GM19239 (cell line): ENCODE measurements at regions not wholly inside any gene's neighbourhood (a gene's known extent, or its start where the extent isn't known, plus 50 kb on each side); places are given as distances from the start of the nearest gene placed in this dataset.
"Not testable (repeated sequence)": the region's sequence is repeated elsewhere in the genome, so short reads cannot be mapped to it uniquely, and the experiment has no call there.

Experiments
- DNase-seq: peaks from one replicate; pipeline ENCODE4 v3.0.0; 2011; ENCODE audit warnings: low spot score; ENCODE audit not compliant: insufficient read length
- FAIRE-seq: peaks from 2 replicates; lab custom pipeline; 2011; peaks lifted over from hg19 to GRCh38; lab: Jason Lieb, UNC

- DNase-seq (no peak), FAIRE-seq (no peak)
These were observed 893.2 kb downstream of the BRD1 start for GRCh38 chr22:48934446-48934845.

DNA sequence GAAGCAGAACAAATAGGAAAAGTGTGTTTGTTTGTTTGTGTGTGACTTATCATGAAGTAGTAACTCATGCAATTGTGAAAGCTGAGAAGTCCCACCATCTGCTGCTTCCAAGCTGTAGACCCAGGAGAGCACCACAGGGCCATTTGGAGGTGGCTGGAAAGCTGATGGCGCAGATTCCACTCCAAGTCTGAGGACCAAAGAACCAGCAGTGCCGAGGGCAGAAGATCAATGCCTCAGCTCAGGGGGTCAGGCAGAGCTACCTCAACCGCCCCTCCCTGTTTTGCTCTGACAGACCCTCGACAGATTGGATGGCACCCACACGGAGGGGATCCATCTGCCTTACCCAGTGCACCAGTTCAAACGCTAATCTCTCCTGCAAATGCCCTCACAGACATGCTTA, 896.2 kb downstream of the BRD1 start:
- FAIRE-seq: no peak

GRCh38 chr22:48929276-48929790, 898.3 kb downstream of the BRD1 start:
- FAIRE-seq: no peak
- no peak for DNase-seq

More for the DNA sequence above, 896.2 kb downstream of the BRD1 start:
- DNase-seq: no peak

GRCh38 chr22:48927591-48927990, 900.1 kb downstream of the BRD1 start:
- FAIRE-seq (no peak), DNase-seq (no peak)

- DNase-seq (no peak), FAIRE-seq (no peak)
These were observed 901.0 kb downstream of the BRD1 start for GRCh38 chr22:48926643-48927042.

GRCh38 chr22:48926136-48926535, 901.5 kb downstream of the BRD1 start:
- DNase-seq: no peak
- FAIRE-seq: no peak

GRCh38 chr22:48925450-48925849, 902.2 kb downstream of the BRD1 start:
- no peak for FAIRE-seq

GRCh38 chr22:48923996-48924395, 903.7 kb downstream of the BRD1 start:
- DNase-seq (no peak), FAIRE-seq (no peak)

More at GRCh38 chr22:48925450-48925849, 902.2 kb downstream of the BRD1 start:
- DNase-seq: no peak

DNA sequence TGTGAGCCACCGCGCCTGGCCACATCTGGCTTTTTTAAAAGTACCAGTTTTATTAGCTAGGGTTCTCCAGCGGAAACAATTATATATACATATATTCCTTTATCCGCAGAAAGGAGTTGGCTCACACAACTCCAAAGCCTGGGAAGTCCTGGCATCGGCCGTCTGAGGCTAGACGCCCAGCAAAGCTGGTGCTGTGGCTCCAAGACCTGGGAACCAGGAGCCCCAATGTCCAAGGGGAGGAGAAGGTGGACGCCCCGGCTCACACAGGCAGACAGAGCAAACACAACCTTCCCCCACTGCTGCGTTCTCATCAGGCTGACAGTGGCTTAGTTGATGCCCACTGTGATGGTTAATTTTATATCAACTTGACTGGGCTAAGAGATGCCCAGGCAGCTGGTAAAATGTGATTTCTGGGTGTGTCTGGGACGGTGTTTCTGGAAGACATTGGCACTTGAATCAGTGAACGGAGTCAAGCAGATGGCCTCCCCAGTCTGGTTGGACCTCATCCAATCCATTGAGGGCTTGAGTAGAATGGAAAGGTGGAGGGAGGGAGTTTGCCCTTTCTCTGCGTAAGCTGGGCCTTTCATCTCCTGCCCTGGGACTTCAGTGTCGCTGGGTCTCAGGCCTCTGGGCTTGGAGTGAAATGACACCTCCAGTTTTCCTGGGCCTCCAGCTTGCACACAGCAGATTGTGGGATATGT, 904.4 kb downstream of the BRD1 start:
- no peak for DNase-seq

GRCh38 chr22:48921411-48921903, 906.2 kb downstream of the BRD1 start:
- FAIRE-seq: no peak
- no peak for DNase-seq

More for the DNA sequence above, 904.4 kb downstream of the BRD1 start:
- FAIRE-seq: no peak

- DNase-seq: no peak
- FAIRE-seq: no peak
These were observed 906.9 kb downstream of the BRD1 start for GRCh38 chr22:48920776-48921241.

DNA sequence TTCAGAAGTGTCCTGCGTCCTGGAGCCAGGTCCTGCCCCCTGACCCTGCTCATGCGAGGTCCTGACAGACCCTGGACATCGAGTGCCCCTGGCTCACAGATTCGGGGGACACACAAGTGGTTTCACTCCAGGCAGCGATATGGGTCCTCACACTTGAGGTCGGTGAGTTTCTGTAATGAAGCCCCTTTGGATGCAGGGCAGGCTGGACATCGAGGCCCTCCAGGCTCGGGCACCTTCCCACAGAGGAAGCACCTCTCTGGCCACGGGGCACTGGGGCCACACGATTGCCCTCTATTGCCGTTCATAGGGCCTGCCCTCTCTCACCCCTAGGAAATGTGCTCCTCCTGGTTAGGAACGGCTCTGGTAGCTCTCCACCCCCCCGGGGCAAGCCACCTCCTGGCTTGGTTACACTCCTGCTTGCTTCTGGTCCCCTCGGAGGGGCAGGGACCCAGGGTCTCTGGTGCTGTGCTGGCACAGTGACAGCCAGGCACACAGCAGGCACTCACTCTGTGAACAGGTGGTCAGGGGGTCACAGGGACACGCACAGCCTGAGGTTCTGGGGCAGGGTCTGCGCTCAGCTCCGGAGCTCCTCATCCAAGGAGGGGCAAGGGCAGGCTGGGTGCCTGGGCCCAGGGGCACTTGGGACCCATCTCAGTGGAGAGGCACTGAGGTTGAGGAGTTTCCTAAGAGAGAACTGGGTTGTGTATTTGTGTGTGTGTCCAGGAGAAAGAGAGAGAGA, 907.7 kb downstream of the BRD1 start:
- no peak for DNase-seq
- FAIRE-seq: no peak

DNA sequence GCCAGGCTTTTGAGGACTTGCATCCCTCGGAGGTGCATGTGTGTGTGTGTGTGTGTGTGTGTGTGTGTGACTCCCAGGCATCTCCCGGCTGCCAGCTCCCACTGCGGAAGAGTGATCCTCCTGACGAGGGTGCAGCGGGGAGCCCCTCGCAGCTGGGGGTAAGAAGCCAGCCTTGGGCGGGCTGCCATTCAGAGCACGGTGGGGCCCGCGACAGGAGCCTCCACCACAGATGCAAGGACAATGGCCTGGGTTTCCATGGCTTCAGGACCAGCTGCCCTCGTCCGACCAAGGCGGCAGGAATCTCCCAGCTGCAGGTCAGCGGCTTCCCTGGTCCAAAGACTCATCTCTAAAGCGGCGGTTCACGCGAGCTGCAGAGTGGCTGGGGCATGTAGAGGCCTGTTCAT, 908.5 kb downstream of the BRD1 start:
- no peak for DNase-seq
- no peak for FAIRE-seq

DNA sequence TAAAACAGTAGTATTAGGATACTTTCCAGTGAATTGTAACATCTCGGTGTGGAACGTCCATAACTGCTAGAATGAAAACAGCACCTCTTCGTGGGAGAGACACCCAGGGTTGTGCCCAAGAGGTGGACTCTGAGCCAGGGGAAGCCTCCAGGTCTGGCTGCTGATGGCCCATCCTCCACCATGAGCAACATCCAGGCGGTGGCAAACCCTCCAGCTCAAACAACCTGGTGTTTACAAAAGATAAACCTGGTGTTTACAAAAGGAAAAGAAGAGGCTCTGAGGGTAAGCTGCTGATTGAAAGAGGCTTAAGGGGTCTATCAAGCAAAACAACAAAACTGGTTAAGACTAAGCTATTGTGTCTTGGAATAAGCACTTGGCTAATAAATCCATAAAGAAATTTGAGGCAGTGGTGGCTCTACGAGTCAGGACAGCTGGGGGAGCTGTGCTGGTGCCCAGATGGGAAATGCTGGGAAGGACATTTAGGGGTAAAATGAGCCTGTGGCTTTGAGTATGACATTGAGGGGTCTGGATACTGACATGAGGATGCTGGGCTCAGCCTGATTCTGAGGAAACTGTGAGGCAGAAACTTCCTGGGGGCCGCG, 909.0 kb downstream of the BRD1 start:
- FAIRE-seq: no peak
- no peak for DNase-seq

- FAIRE-seq, DNase-seq: not testable (repeated sequence)
These were observed 915.2 kb downstream of the BRD1 start for GRCh38 chr22:48912356-48913066.

DNA sequence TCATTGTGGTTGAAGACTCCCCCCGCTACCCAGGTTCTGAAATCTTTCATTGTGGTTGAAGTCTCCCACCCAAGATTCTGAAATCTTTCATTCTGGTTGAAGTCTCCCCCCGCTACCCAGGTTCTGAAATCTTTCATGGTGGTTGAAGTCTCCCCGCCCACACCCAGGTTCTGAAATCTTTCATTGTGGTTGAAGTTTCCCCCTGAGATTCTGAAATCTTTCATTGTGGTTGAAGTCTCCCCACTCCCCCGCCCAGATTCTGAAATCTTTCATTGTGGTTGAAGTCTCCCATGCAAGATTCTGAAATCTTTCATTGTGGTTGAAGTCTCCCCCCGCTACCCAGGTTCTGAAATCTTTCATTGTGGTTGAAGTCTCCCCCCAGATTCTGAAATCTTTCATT, 916.0 kb downstream of the BRD1 start:
- not testable (repeated sequence) for FAIRE-seq, DNase-seq

DNA sequence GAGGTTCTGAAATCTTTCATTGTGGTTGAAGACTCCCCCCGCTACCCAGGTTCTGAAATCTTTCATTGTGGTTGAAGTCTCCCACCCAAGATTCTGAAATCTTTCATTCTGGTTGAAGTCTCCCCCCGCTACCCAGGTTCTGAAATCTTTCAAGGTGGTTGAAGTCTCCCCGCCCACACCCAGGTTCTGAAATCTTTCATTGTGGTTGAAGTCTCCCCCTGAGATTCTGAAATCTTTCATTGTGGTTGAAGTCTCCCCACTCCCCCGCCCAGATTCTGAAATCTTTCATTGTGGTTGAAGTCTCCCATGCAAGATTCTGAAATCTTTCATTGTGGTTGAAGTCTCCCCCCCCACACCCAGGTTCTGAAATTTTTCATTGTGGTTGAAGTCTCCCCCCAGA, 916.6 kb downstream of the BRD1 start:
- not testable (repeated sequence) for DNase-seq, FAIRE-seq

GRCh38 chr22:48908547-48908946, 919.1 kb downstream of the BRD1 start:
- DNase-seq: no peak
- no peak for FAIRE-seq

- DNase-seq (no peak), FAIRE-seq (no peak)
These were observed 920.1 kb downstream of the BRD1 start for GRCh38 chr22:48907591-48907990.

DNA sequence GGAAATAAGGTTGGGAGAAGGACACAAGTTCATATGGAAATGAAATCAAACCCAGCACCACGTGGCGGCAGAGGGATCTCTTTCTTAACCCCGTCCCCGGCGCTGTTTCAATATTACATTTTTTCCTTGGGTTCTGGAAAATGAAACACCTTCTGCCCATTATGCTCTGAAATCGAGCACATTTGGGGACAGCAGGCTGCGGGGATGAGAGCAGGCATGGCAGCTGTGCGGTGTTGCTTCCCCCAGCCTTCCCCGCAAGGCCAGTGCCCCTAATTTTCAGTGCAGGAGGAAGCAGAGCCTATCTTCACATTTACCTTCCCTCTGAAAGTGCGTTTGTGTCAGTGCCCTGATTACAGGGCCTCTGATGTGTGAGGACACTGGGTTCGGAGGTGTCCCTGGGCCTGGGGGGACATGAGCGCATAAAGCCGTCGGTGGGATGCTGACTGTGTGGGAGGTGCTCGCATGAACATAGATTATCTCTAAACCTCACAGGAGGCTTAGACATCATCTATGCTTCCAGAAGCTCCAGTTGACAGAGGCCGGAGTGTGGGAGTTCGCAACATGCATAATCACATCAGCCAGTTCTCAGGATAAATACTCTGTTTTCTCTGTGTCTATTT, 921.3 kb downstream of the BRD1 start:
- DNase-seq (no peak), FAIRE-seq (no peak)
